NOMO-1 treated with dmso at 0.1 percent for 144 hours (cell line): ENCODE measurements at regions not wholly inside any gene's neighbourhood (a gene's known extent, or its start where the extent isn't known, plus 50 kb on each side); places are given as distances from the start of the nearest gene placed in this dataset.

ENCODE experiments used
- DNase-seq: peaks from one replicate; lab custom pipeline; 2025; ENCODE audit not compliant: unreplicated experiment; lab: John Stamatoyannopoulos, UW

GRCh38 chr15:97654481-97655076, 305.9 kb upstream of the ARRDC4 start:
- peak; percentile 8 for DNase-seq

GRCh38 chr15:97661796-97662195, 298.7 kb upstream of the ARRDC4 start:
- no peak for DNase-seq

GRCh38 chr15:97672586-97672985, 287.9 kb upstream of the ARRDC4 start:
- DNase-seq, result no peak

- DNase-seq, result peak; percentile 77
Observed at GRCh38 chr15:97678656-97679055, 281.8 kb upstream of the ARRDC4 start.

- no peak for DNase-seq
Observed at GRCh38 chr15:97679106-97679688, 281.3 kb upstream of the ARRDC4 start.

- peak; percentile 2 for DNase-seq
Observed at GRCh38 chr15:97680606-97681220, 279.8 kb upstream of the ARRDC4 start.

- DNase-seq, result peak; percentile 48
Observed at GRCh38 chr15:97683831-97684230, 276.7 kb upstream of the ARRDC4 start.

GRCh38 chr15:97684249-97684648, 276.3 kb upstream of the ARRDC4 start:
- peak; percentile 83 for DNase-seq

- no peak for DNase-seq
Observed at GRCh38 chr15:97686324-97686723, 274.2 kb upstream of the ARRDC4 start.

- DNase-seq, result no peak
Observed at GRCh38 chr15:97687654-97688053, 272.8 kb upstream of the ARRDC4 start.

- DNase-seq, result no peak
Observed at GRCh38 chr15:97688177-97688576, 272.3 kb upstream of the ARRDC4 start.

GRCh38 chr15:97688886-97689285, 271.6 kb upstream of the ARRDC4 start:
- no peak for DNase-seq

- DNase-seq, result no peak
Observed at GRCh38 chr15:97691078-97691477, 269.4 kb upstream of the ARRDC4 start.

GRCh38 chr15:97691799-97692198, 268.7 kb upstream of the ARRDC4 start:
- no peak for DNase-seq

GRCh38 chr15:97692301-97693015, 268.0 kb upstream of the ARRDC4 start:
- peak; percentile 87 for DNase-seq

GRCh38 chr15:97694456-97694855, 266.0 kb upstream of the ARRDC4 start:
- DNase-seq, result no peak

- no peak for DNase-seq
Observed at GRCh38 chr15:97703400-97703799, 257.1 kb upstream of the ARRDC4 start.

- no peak for DNase-seq
Observed at GRCh38 chr15:97706059-97706458, 254.4 kb upstream of the ARRDC4 start.

- DNase-seq, result no peak
Observed at GRCh38 chr15:97708252-97708651, 252.3 kb upstream of the ARRDC4 start.

- no peak for DNase-seq
Observed at GRCh38 chr15:97712530-97712929, 248.0 kb upstream of the ARRDC4 start.

GRCh38 chr15:97717806-97718205, 242.7 kb upstream of the ARRDC4 start:
- DNase-seq, result no peak

GRCh38 chr15:97718509-97718908, 242.0 kb upstream of the ARRDC4 start:
- DNase-seq, result no peak
